ENCODE measurements at regions not wholly inside any gene's neighbourhood (a gene's known extent, or its start where the extent isn't known, plus 50 kb on each side); places are given as distances from the start of the nearest gene placed in this dataset.

- no peak for DNase-seq (ENCODE audit: low read depth)
Measured at GRCh38 chr16:6932871-6933385, 399.7 kb upstream of the RBFOX1 start.

GRCh38 chr16:6929868-6930267, 402.8 kb upstream of the RBFOX1 start:
- no peak for DNase-seq (ENCODE audit: low read depth)

GRCh38 chr16:6926762-6927161, 405.9 kb upstream of the RBFOX1 start:
- no peak for DNase-seq (ENCODE audit: low read depth)

GRCh38 chr16:6926341-6926740, 406.3 kb upstream of the RBFOX1 start:
- no peak for DNase-seq (ENCODE audit: low read depth)

GRCh38 chr16:6918646-6919045, 414.0 kb upstream of the RBFOX1 start:
- DNase-seq (ENCODE audit: low read depth), result no peak

- DNase-seq (ENCODE audit: low read depth), result no peak
Measured at GRCh38 chr16:6916946-6917345, 415.7 kb upstream of the RBFOX1 start.

- DNase-seq (ENCODE audit: low read depth), result no peak
Measured at GRCh38 chr16:6913566-6913965, 419.1 kb upstream of the RBFOX1 start.

GRCh38 chr16:6910301-6910700, 422.3 kb upstream of the RBFOX1 start:
- DNase-seq (ENCODE audit: low read depth), result no peak

- no peak for DNase-seq (ENCODE audit: low read depth)
Measured at GRCh38 chr16:6905601-6906000, 427.0 kb upstream of the RBFOX1 start.

- no peak for DNase-seq (ENCODE audit: low read depth)
Measured at GRCh38 chr16:6903671-6904070, 429.0 kb upstream of the RBFOX1 start.

GRCh38 chr16:6898896-6899295, 433.7 kb upstream of the RBFOX1 start:
- DNase-seq (ENCODE audit: low read depth), result no peak

GRCh38 chr16:6897876-6898485, 434.7 kb upstream of the RBFOX1 start:
- DNase-seq (ENCODE audit: low read depth), result no peak

GRCh38 chr16:6892966-6893365, 439.7 kb upstream of the RBFOX1 start:
- DNase-seq (ENCODE audit: low read depth), result no peak

- no peak for DNase-seq (ENCODE audit: low read depth)
Measured at GRCh38 chr16:6891496-6891895, 441.1 kb upstream of the RBFOX1 start.

- DNase-seq (ENCODE audit: low read depth), result no peak
Measured at GRCh38 chr16:6888531-6888930, 444.1 kb upstream of the RBFOX1 start.

GRCh38 chr16:6884002-6884401, 448.6 kb upstream of the RBFOX1 start:
- no peak for DNase-seq (ENCODE audit: low read depth)

- no peak for DNase-seq (ENCODE audit: low read depth)
Measured at GRCh38 chr16:6880263-6880662, 452.4 kb upstream of the RBFOX1 start.

GRCh38 chr16:6864671-6865070, 468.0 kb upstream of the RBFOX1 start:
- no peak for DNase-seq (ENCODE audit: low read depth)

GRCh38 chr16:6864244-6864643, 468.4 kb upstream of the RBFOX1 start:
- DNase-seq (ENCODE audit: low read depth), result no peak

- no peak for DNase-seq (ENCODE audit: low read depth)
Measured at GRCh38 chr16:6863135-6863534, 469.5 kb upstream of the RBFOX1 start.

GRCh38 chr16:6861815-6862477, 470.7 kb upstream of the RBFOX1 start:
- DNase-seq (ENCODE audit: low read depth), result no peak

GRCh38 chr16:6861135-6861814, 471.4 kb upstream of the RBFOX1 start:
- no peak for DNase-seq (ENCODE audit: low read depth)

- DNase-seq (ENCODE audit: low read depth), result no peak
Measured at GRCh38 chr16:6857575-6857974, 475.1 kb upstream of the RBFOX1 start.

All from iris pigment epithelial cell (primary cell).